Activated CD4-positive, alpha-beta T cell treated with anti-CD3 and anti-CD28 coated beads for 36 hours (primary cell): ENCODE measurements at regions not wholly inside any gene's neighbourhood (a gene's known extent, or its start where the extent isn't known, plus 50 kb on each side); places are given as distances from the start of the nearest gene placed in this dataset.

Experiments
- ATAC-seq: fragments of 200-7000 bp; cut with Tn5 transposase; one replicate; pipeline ENCODE4 v1.10.0; 2021; ENCODE audit warnings: mild to moderate bottlenecking, moderate library complexity
- CTCF ChIA-PET: fragments of 350-600 bp; sonication (Branson Sonifier 250); formaldehyde crosslinking; loops from one replicate; lab custom pipeline; 2021; ENCODE audit warnings: antibody characterized with exemption; lab: Charles Lee
- POLR2A ChIA-PET: fragments of 350-600 bp; sonication (Branson Sonifier 250); formaldehyde crosslinking; loops from one replicate; lab custom pipeline; 2021; ENCODE audit warnings: antibody characterized with exemption, inconsistent platforms; lab: Charles Lee
- DNase-seq: peaks from one replicate; pipeline ENCODE4 v3.0.0-alpha.2; 2020
- H3K27ac Mint-ChIP-seq: one replicate; pipeline ENCODE4 v1.8.0; 2021; ENCODE audit warnings: mixed read lengths
- H3K27me3 Mint-ChIP-seq: one replicate; pipeline ENCODE4 v1.8.0; 2021; ENCODE audit warnings: mixed read lengths
- H3K36me3 Mint-ChIP-seq: one replicate; pipeline ENCODE4 v1.8.0; 2021; ENCODE audit warnings: low read depth, mixed read lengths
- H3K4me1 Mint-ChIP-seq: one replicate; pipeline ENCODE4 v1.8.0; 2021; ENCODE audit warnings: mixed read lengths
- H3K4me3 Mint-ChIP-seq: one replicate; pipeline ENCODE4 v1.8.0; 2021; ENCODE audit warnings: mild to moderate bottlenecking, moderate library complexity, mixed read lengths
- H3K9me3 Mint-ChIP-seq: one replicate; pipeline ENCODE4 v1.8.0; 2021; ENCODE audit warnings: low read depth, mixed read lengths
- intact Hi-C, 2 experiments: fragments of 100-400 bp; cut with DNase I in 1 of 2; cut with micrococcal nuclease in 1 of 2; formaldehyde crosslinking; loops; one replicate each; pipeline versions ENCODE4 v1.14.2 to v1.15.1; 2022 to 2024; cut with DNase I, micrococcal nuclease

- H3K9me3 Mint-ChIP-seq = no peaks in the 10 kb centered on the region
- ATAC-seq (no peak), DNase-seq (no peak)
- ChIA-PET POLR2A (no interaction called here), CTCF (no interaction called here)
- H3K36me3 Mint-ChIP-seq = no peaks in the 10 kb centered on the region
- no peak overlapping the region for H3K4me3 Mint-ChIP-seq
- intact Hi-C loops = no loop called here
- no peaks in the 10 kb centered on the region for H3K27me3 Mint-ChIP-seq
- H3K4me1 Mint-ChIP-seq = no peaks in the 10 kb centered on the region
- no peak overlapping the region for H3K27ac Mint-ChIP-seq
Observed at GRCh38 chr6:170128811-170129681, 161.8 kb downstream of the DLL1 start.

GRCh38 chr6:170128346-170128745 lies 162.5 kb downstream of the DLL1 start:
- Mint-ChIP-seq H3K27ac (no peak overlapping the region), H3K27me3 (peaks cover 1% of the 10 kb centered on the region), H3K9me3 (no peaks in the 10 kb centered on the region), H3K4me1 (no peaks in the 10 kb centered on the region), H3K36me3 (no peaks in the 10 kb centered on the region), H3K4me3 (no peak overlapping the region)
- ChIA-PET CTCF (no interaction called here), POLR2A (no interaction called here)
- DNase-seq (no peak), ATAC-seq (no peak)
- intact Hi-C loops = no loop called here

GRCh38 chr6:170127151-170127550 lies 163.7 kb downstream of the DLL1 start:
- no peaks in the 10 kb centered on the region for H3K4me1 Mint-ChIP-seq
- no peaks in the 10 kb centered on the region for H3K36me3 Mint-ChIP-seq
- ChIA-PET CTCF (interaction anchor here (0.6 kb wide), 1 partner anchor 129 kb away, joined by 3 read pairs; no protein-coding TSS in a partner anchor), POLR2A (no interaction called here)
- no peaks in the 10 kb centered on the region for H3K9me3 Mint-ChIP-seq
- H3K27me3 Mint-ChIP-seq = peaks cover 1% of the 10 kb centered on the region
- intact Hi-C loops = no loop called here
- no peak for ATAC-seq
- H3K4me3 Mint-ChIP-seq = no peak overlapping the region
- no peak for DNase-seq
- no peak overlapping the region for H3K27ac Mint-ChIP-seq

GRCh38 chr6:170125456-170126300 lies 165.2 kb downstream of the DLL1 start:
- ATAC-seq (no peak), DNase-seq (no peak)
- intact Hi-C loops = no loop called here
- Mint-ChIP-seq H3K36me3 (no peaks in the 10 kb centered on the region), H3K27me3 (peaks cover 1% of the 10 kb centered on the region), H3K4me1 (no peaks in the 10 kb centered on the region), H3K4me3 (no peak overlapping the region), H3K9me3 (peaks cover 7% of the 10 kb centered on the region), H3K27ac (no peak overlapping the region)
- ChIA-PET CTCF (no interaction called here), POLR2A (no interaction called here)

- POLR2A ChIA-PET = no interaction called here
- H3K9me3 Mint-ChIP-seq = peaks cover 11% of the 10 kb centered on the region
- H3K27ac Mint-ChIP-seq = no peak overlapping the region
- no peaks in the 10 kb centered on the region for H3K36me3 Mint-ChIP-seq
- H3K4me1 Mint-ChIP-seq = no peaks in the 10 kb centered on the region
- no peak overlapping the region for H3K4me3 Mint-ChIP-seq
- peaks cover 1% of the 10 kb centered on the region for H3K27me3 Mint-ChIP-seq
- no peak for ATAC-seq
- intact Hi-C loops = no loop called here
- DNase-seq = no peak
- CTCF ChIA-PET = interaction anchor here (1.0 kb wide), 1 partner anchor 57 kb away, joined by 3 read pairs; no protein-coding TSS in a partner anchor
Observed at GRCh38 chr6:170124836-170125235, 166.0 kb downstream of the DLL1 start.

GRCh38 chr6:170124150-170124549 lies 166.7 kb downstream of the DLL1 start:
- ChIA-PET POLR2A (no interaction called here), CTCF (interaction anchor here (1.0 kb wide), 1 partner anchor 57 kb away, joined by 3 read pairs; no protein-coding TSS in a partner anchor)
- intact Hi-C loops = no loop called here
- H3K27me3 Mint-ChIP-seq = peaks cover 1% of the 10 kb centered on the region
- no peak for ATAC-seq
- no peaks in the 10 kb centered on the region for H3K4me1 Mint-ChIP-seq
- DNase-seq = no peak
- H3K36me3 Mint-ChIP-seq = peaks cover 2% of the 10 kb centered on the region
- H3K4me3 Mint-ChIP-seq = no peak overlapping the region
- peaks cover 16% of the 10 kb centered on the region for H3K9me3 Mint-ChIP-seq
- H3K27ac Mint-ChIP-seq = no peak overlapping the region

GRCh38 chr6:170122651-170123050 lies 168.2 kb downstream of the DLL1 start:
- ChIA-PET CTCF (interaction anchor here (0.6 kb wide), 1 partner anchor 11 kb away, joined by 3 read pairs; no protein-coding TSS in a partner anchor), POLR2A (no interaction called here)
- H3K4me1 Mint-ChIP-seq = no peaks in the 10 kb centered on the region

GRCh38 chr6:170117111-170117972 lies 173.5 kb downstream of the DLL1 start:
- Mint-ChIP-seq H3K4me1 (no peaks in the 10 kb centered on the region), H3K27ac (no peak overlapping the region), H3K36me3 (peaks cover 2% of the 10 kb centered on the region), H3K27me3 (no peaks in the 10 kb centered on the region), H3K4me3 (no peak overlapping the region), H3K9me3 (peaks cover 18% of the 10 kb centered on the region)
- intact Hi-C loops = no loop called here
- DNase-seq (no peak), ATAC-seq (no peak)
- ChIA-PET CTCF (no interaction called here), POLR2A (no interaction called here)

More at GRCh38 chr6:170122651-170123050, 168.2 kb downstream of the DLL1 start:
- H3K27me3 Mint-ChIP-seq = peaks cover 1% of the 10 kb centered on the region
- ATAC-seq = no peak
- no peak for DNase-seq
- H3K27ac Mint-ChIP-seq = no peak overlapping the region
- H3K9me3 Mint-ChIP-seq = peaks cover 18% of the 10 kb centered on the region
- H3K4me3 Mint-ChIP-seq = no peak overlapping the region
- peaks cover 2% of the 10 kb centered on the region for H3K36me3 Mint-ChIP-seq
- intact Hi-C loops = no loop called here

- intact Hi-C loops = no loop called here
- CTCF ChIA-PET = no interaction called here
- ATAC-seq (no peak), DNase-seq (no peak)
- Mint-ChIP-seq H3K9me3 (peaks cover 16% of the 10 kb centered on the region), H3K36me3 (peaks cover 2% of the 10 kb centered on the region), H3K4me1 (no peaks in the 10 kb centered on the region), H3K27ac (no peak overlapping the region), H3K4me3 (no peak overlapping the region), H3K27me3 (no peaks in the 10 kb centered on the region)
- POLR2A ChIA-PET = no interaction called here
Observed at GRCh38 chr6:170116636-170117035, 174.2 kb downstream of the DLL1 start.

- POLR2A ChIA-PET = no interaction called here
- H3K9me3 Mint-ChIP-seq = peaks cover 7% of the 10 kb centered on the region
- no peak for DNase-seq
Observed at GRCh38 chr6:170114956-170115855, 175.7 kb downstream of the DLL1 start.

More at GRCh38 chr6:170114956-170115855, 175.7 kb downstream of the DLL1 start:
- H3K27me3 Mint-ChIP-seq = no peaks in the 10 kb centered on the region
- no peak overlapping the region for H3K27ac Mint-ChIP-seq
- intact Hi-C loops = no loop called here
- no peak for ATAC-seq
- no peak overlapping the region for H3K4me3 Mint-ChIP-seq
- H3K36me3 Mint-ChIP-seq = peaks cover 2% of the 10 kb centered on the region
- no peaks in the 10 kb centered on the region for H3K4me1 Mint-ChIP-seq
- CTCF ChIA-PET = no interaction called here
